ENCODE measurements at regions not wholly inside any gene's neighbourhood (a gene's known extent, or its start where the extent isn't known, plus 50 kb on each side); places are given as distances from the start of the nearest gene placed in this dataset.

DNA sequence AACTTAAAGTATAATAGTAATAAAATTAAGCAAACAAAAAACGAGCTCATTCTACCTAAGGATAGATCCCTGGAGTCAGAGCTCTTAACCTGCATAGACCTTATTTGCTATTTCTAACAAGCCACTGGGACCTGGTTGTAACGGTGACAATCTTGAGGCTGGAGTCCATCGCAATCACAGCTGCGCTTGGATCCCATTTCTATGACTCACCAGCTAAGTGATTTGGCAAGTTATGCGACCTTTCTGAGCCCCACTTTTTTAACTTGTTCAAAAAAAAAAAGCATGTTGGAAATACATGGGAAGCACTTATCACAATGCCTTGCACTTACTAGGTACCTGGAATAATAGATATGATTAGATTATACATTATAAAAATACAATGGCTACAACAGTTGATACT is 389.5 kb upstream of the CDH4 start:
- Histone ChIP-seq H4K91ac (ENCODE audit: low read depth, low read length, poor library complexity) (no peak overlapping the region), H3K27me3 (ENCODE audit: control insufficient read depth in 3 of 3, insufficient read depth in 3 of 3, low read depth in 1 of 3, low read length in 3 of 3) (no peaks in the 10 kb centered on the region), H2AFZ (ENCODE audit: low read length) (no peak overlapping the region), H3K9me3 (replicated peaks in 1 of 2; ENCODE audit: control insufficient read depth in 2 of 2, insufficient read depth in 1 of 2, low read depth in 1 of 2, low read length in 2 of 2) (no peaks in the 10 kb centered on the region), H3K14ac (ENCODE audit: low read length) (no peak overlapping the region), H3K4me3 (ENCODE audit: low read length in 2 of 2) (no peak overlapping the region), H3K27ac (replicated peaks; ENCODE audit: low read length) (no peak overlapping the region), H3K23ac (ENCODE audit: low read depth, low read length, poor library complexity) (no peak overlapping the region), H2BK120ac (ENCODE audit: low read depth, low read length) (no peak overlapping the region), H3K4me1 (ENCODE audit: control insufficient read depth in 2 of 2, insufficient read depth in 1 of 2, low read depth in 1 of 2, low read length in 2 of 2) (no peaks in the 10 kb centered on the region), H3K18ac (ENCODE audit: low read length) (no peak overlapping the region), H3K36me3 (replicated peaks in 1 of 2; ENCODE audit: control insufficient read depth in 2 of 2, insufficient read depth in 2 of 2, low read length in 2 of 2) (no peaks in the 10 kb centered on the region), H3K4ac (ENCODE audit: low read length) (no peak overlapping the region), H3K9ac (ENCODE audit: low read depth, low read length, poor library complexity) (no peak overlapping the region), H3K79me1 (ENCODE audit: low read depth, low read length) (no peaks in the 10 kb centered on the region), H3K4me2 (ENCODE audit: insufficient read depth, low read length, poor library complexity, severe bottlenecking) (no peak overlapping the region), H2BK15ac (ENCODE audit: low read length) (no peak overlapping the region), H2BK12ac (ENCODE audit: low read length) (no peak overlapping the region), H2BK5ac (ENCODE audit: low read length) (no peak overlapping the region), H2AK5ac (ENCODE audit: low read depth, low read length) (no peak overlapping the region), H4K8ac (ENCODE audit: low read depth, low read length) (no peak overlapping the region)
- no CpG with 5 or more reads among the region's 5 CpGs for WGBS, 2 donors (ENCODE audit: extremely low coverage in 2 of 2, insufficient read length in 2 of 2, insufficient replicate concordance in 1 of 2)
- DNase-seq (ENCODE audit: low spot score): no peak

GRCh38 chr20:60863548-60863947 is 388.5 kb upstream of the CDH4 start:
- Histone ChIP-seq H2BK15ac (ENCODE audit: low read length) (no peak overlapping the region), H3K36me3 (replicated peaks in 1 of 2; ENCODE audit: control insufficient read depth in 2 of 2, insufficient read depth in 2 of 2, low read length in 2 of 2) (no peaks in the 10 kb centered on the region), H3K14ac (ENCODE audit: low read length) (no peak overlapping the region), H3K18ac (ENCODE audit: low read length) (no peak overlapping the region), H3K4me3 (ENCODE audit: low read length in 2 of 2) (no peak overlapping the region), H2AK5ac (ENCODE audit: low read depth, low read length) (no peak overlapping the region), H3K9ac (ENCODE audit: low read depth, low read length, poor library complexity) (peak overlapping the region; percentile 18), H3K27me3 (ENCODE audit: control insufficient read depth in 3 of 3, insufficient read depth in 3 of 3, low read depth in 1 of 3, low read length in 3 of 3) (peaks cover 0 to 3% (median 0%) of the 10 kb centered on the region in 3 experiments), H3K79me1 (ENCODE audit: low read depth, low read length) (no peaks in the 10 kb centered on the region), H2BK120ac (ENCODE audit: low read depth, low read length) (no peak overlapping the region), H3K27ac (replicated peaks; ENCODE audit: low read length) (no peak overlapping the region), H3K9me3 (replicated peaks in 1 of 2; ENCODE audit: control insufficient read depth in 2 of 2, insufficient read depth in 1 of 2, low read depth in 1 of 2, low read length in 2 of 2) (no peaks in the 10 kb centered on the region), H2AFZ (ENCODE audit: low read length) (no peak overlapping the region), H4K8ac (ENCODE audit: low read depth, low read length) (no peak overlapping the region), H4K91ac (ENCODE audit: low read depth, low read length, poor library complexity) (no peak overlapping the region), H2BK5ac (ENCODE audit: low read length) (no peak overlapping the region), H3K4me2 (ENCODE audit: insufficient read depth, low read length, poor library complexity, severe bottlenecking) (no peak overlapping the region), H3K23ac (ENCODE audit: low read depth, low read length, poor library complexity) (no peak overlapping the region), H2BK12ac (ENCODE audit: low read length) (no peak overlapping the region), H3K4ac (ENCODE audit: low read length) (no peak overlapping the region), H3K4me1 (ENCODE audit: control insufficient read depth in 2 of 2, insufficient read depth in 1 of 2, low read depth in 1 of 2, low read length in 2 of 2) (no peaks in the 10 kb centered on the region)
- WGBS, 2 donors (ENCODE audit: extremely low coverage in 2 of 2, insufficient read length in 2 of 2, insufficient replicate concordance in 1 of 2): 100% methylated on average over 2 of the region's 3 CpGs; no CpG with 5 or more reads in 1 of the 2 donors
- DNase-seq (ENCODE audit: low spot score): no peak

GRCh38 chr20:60867589-60867988 is 384.5 kb upstream of the CDH4 start:
- Histone ChIP-seq H2BK15ac (ENCODE audit: low read length) (no peak overlapping the region), H2BK12ac (ENCODE audit: low read length) (no peak overlapping the region), H3K4me1 (ENCODE audit: control insufficient read depth in 2 of 2, insufficient read depth in 1 of 2, low read depth in 1 of 2, low read length in 2 of 2) (peaks cover 0 to 6% of the 10 kb centered on the region in 2 donors), H2AK5ac (ENCODE audit: low read depth, low read length) (no peak overlapping the region), H3K18ac (ENCODE audit: low read length) (no peak overlapping the region), H3K79me1 (ENCODE audit: low read depth, low read length) (no peaks in the 10 kb centered on the region), H2BK120ac (ENCODE audit: low read depth, low read length) (no peak overlapping the region), H3K9me3 (replicated peaks in 1 of 2; ENCODE audit: control insufficient read depth in 2 of 2, insufficient read depth in 1 of 2, low read depth in 1 of 2, low read length in 2 of 2) (no peaks in the 10 kb centered on the region), H3K27me3 (ENCODE audit: control insufficient read depth in 3 of 3, insufficient read depth in 3 of 3, low read depth in 1 of 3, low read length in 3 of 3) (peaks cover 0 to 3% (median 0%) of the 10 kb centered on the region in 3 experiments), H4K91ac (ENCODE audit: low read depth, low read length, poor library complexity) (no peak overlapping the region), H3K23ac (ENCODE audit: low read depth, low read length, poor library complexity) (no peak overlapping the region), H2AFZ (ENCODE audit: low read length) (no peak overlapping the region), H2BK5ac (ENCODE audit: low read length) (no peak overlapping the region), H3K9ac (ENCODE audit: low read depth, low read length, poor library complexity) (no peak overlapping the region), H3K27ac (replicated peaks; ENCODE audit: low read length) (no peak overlapping the region), H3K4me2 (ENCODE audit: insufficient read depth, low read length, poor library complexity, severe bottlenecking) (no peak overlapping the region), H4K8ac (ENCODE audit: low read depth, low read length) (no peak overlapping the region), H3K4ac (ENCODE audit: low read length) (no peak overlapping the region), H3K36me3 (replicated peaks in 1 of 2; ENCODE audit: control insufficient read depth in 2 of 2, insufficient read depth in 2 of 2, low read length in 2 of 2) (no peaks in the 10 kb centered on the region), H3K14ac (ENCODE audit: low read length) (no peak overlapping the region), H3K4me3 (ENCODE audit: low read length in 2 of 2) (no peak overlapping the region)
- no peak for DNase-seq (ENCODE audit: low spot score)
- no CpG with 5 or more reads among the region's 3 CpGs for WGBS, 2 donors (ENCODE audit: extremely low coverage in 2 of 2, insufficient read length in 2 of 2, insufficient replicate concordance in 1 of 2)

GRCh38 chr20:60868316-60868891 is 383.7 kb upstream of the CDH4 start:
- H3K9ac ChIP-seq (ENCODE audit: low read depth, low read length, poor library complexity): no peak overlapping the region
- no peak overlapping the region for H3K4me2 ChIP-seq (ENCODE audit: insufficient read depth, low read length, poor library complexity, severe bottlenecking)
- H3K18ac ChIP-seq (ENCODE audit: low read length): no peak overlapping the region
- H3K23ac ChIP-seq (ENCODE audit: low read depth, low read length, poor library complexity): no peak overlapping the region
- H2BK120ac ChIP-seq (ENCODE audit: low read depth, low read length): no peak overlapping the region
- H2BK5ac ChIP-seq (ENCODE audit: low read length): no peak overlapping the region
- no peak overlapping the region for H3K4me3 ChIP-seq (ENCODE audit: low read length in 2 of 2)
- no peak overlapping the region for H3K27ac ChIP-seq (replicated peaks; ENCODE audit: low read length)
- H3K79me1 ChIP-seq (ENCODE audit: low read depth, low read length): no peaks in the 10 kb centered on the region
- no peak overlapping the region for H2AK5ac ChIP-seq (ENCODE audit: low read depth, low read length)
- H3K36me3 ChIP-seq (replicated peaks in 1 of 2; ENCODE audit: control insufficient read depth in 2 of 2, insufficient read depth in 2 of 2, low read length in 2 of 2): no peaks in the 10 kb centered on the region
- no peak overlapping the region for H3K4ac ChIP-seq (ENCODE audit: low read length)
- H2BK12ac ChIP-seq (ENCODE audit: low read length): no peak overlapping the region
- peaks cover 0 to 6% of the 10 kb centered on the region in 2 donors for H3K4me1 ChIP-seq (ENCODE audit: control insufficient read depth in 2 of 2, insufficient read depth in 1 of 2, low read depth in 1 of 2, low read length in 2 of 2)
- no peaks in the 10 kb centered on the region for H3K9me3 ChIP-seq (replicated peaks in 1 of 2; ENCODE audit: control insufficient read depth in 2 of 2, insufficient read depth in 1 of 2, low read depth in 1 of 2, low read length in 2 of 2)
- H3K14ac ChIP-seq (ENCODE audit: low read length): no peak overlapping the region
- no peak for DNase-seq (ENCODE audit: low spot score)
- H4K8ac ChIP-seq (ENCODE audit: low read depth, low read length): no peak overlapping the region
- no peak overlapping the region for H2BK15ac ChIP-seq (ENCODE audit: low read length)
- no CpG with 5 or more reads among the region's 22 CpGs for WGBS, 2 donors (ENCODE audit: extremely low coverage in 2 of 2, insufficient read length in 2 of 2, insufficient replicate concordance in 1 of 2)
- H3K27me3 ChIP-seq (ENCODE audit: control insufficient read depth in 3 of 3, insufficient read depth in 3 of 3, low read depth in 1 of 3, low read length in 3 of 3): peaks cover 0 to 3% (median 0%) of the 10 kb centered on the region in 3 experiments
- no peak overlapping the region for H4K91ac ChIP-seq (ENCODE audit: low read depth, low read length, poor library complexity)
- H2AFZ ChIP-seq (ENCODE audit: low read length): no peak overlapping the region

All from neuronal stem cell (in vitro differentiated cells).